B cell (primary cell): ENCODE measurements at regions not wholly inside any gene's neighbourhood (a gene's known extent, or its start where the extent isn't known, plus 50 kb on each side); places are given as distances from the start of the nearest gene placed in this dataset.

Experiments used
- ATAC-seq: fragments of 200-7000 bp; cut with Tn5 transposase; one replicate; pipeline ENCODE4 v1.10.0; 2021; ENCODE audit warnings: low read depth, mild to moderate bottlenecking, moderate number of reproducible peaks, moderate library complexity
- CTCF ChIA-PET: fragments of 350-600 bp; sonication (Branson Sonifier 250); formaldehyde crosslinking; loops from one replicate; lab custom pipeline; 2021; ENCODE audit warnings: antibody characterized with exemption, inconsistent platforms; lab: Charles Lee
- POLR2A ChIA-PET: fragments of 350-600 bp; sonication (Branson Sonifier 250); formaldehyde crosslinking; loops from one replicate; lab custom pipeline; 2021; ENCODE audit warnings: antibody characterized with exemption; lab: Charles Lee
- DNase-seq: peaks from one replicate; pipeline ENCODE4 v3.0.0; 2013
- H2AFZ ChIP-seq: 2 replicates; pipeline ENCODE4 v1.6.1; 2012; ENCODE audit warnings: mild to moderate bottlenecking, low read depth, low read length; ENCODE audit not compliant: insufficient read depth, poor library complexity, severe bottlenecking
- H3K27ac ChIP-seq, 2 donors: 1 replicate in 1 of 2; 2 replicates in 1 of 2; pipeline ENCODE4 v1.5.1; 2012 to 2013; ENCODE audit warnings: low read length in 2 of 2, mild to moderate bottlenecking in 2 of 2, moderate library complexity in 1 of 2
- H3K27me3 ChIP-seq, 4 experiments: fragments of 200-600 bp in 1 of 4; sonication (generic) in 1 of 4; replicated peaks in 1 of 4; 1 replicate in 2 of 4; 2 replicates in 2 of 4; pipeline versions ENCODE4 v1.6.1 to v1.7.0; 2013 to 2016; ENCODE audit warnings: low read length in 3 of 4, mild to moderate bottlenecking in 2 of 4, mixed read lengths in 1 of 4, moderate library complexity in 1 of 4; ENCODE audit not compliant: insufficient read depth in 4 of 4, control insufficient read depth in 3 of 4; ENCODE audit errors: control extremely low read depth in 1 of 4
- H3K36me3 ChIP-seq, 2 experiments: replicated peaks in 1 of 2; 1 replicate in 1 of 2; 2 replicates in 1 of 2; pipeline versions ENCODE4 v1.6.1 to v1.7.1; 2013; ENCODE audit warnings: low read length in 1 of 2; ENCODE audit not compliant: insufficient read depth in 2 of 2, control insufficient read depth in 1 of 2; ENCODE audit errors: control extremely low read depth in 1 of 2, extremely low read depth in 1 of 2
- H3K4me1 ChIP-seq, 2 donors: fragments of 200-600 bp in 1 of 2; sonication (generic) in 1 of 2; 1 replicate in 1 of 2; 2 replicates in 1 of 2; pipeline versions ENCODE4 v1.5.1 to v1.6.1; 2013 to 2017; ENCODE audit warnings: low read length in 2 of 2; ENCODE audit not compliant: control insufficient read depth in 2 of 2, insufficient read depth in 2 of 2
- H3K4me2 ChIP-seq: replicated peaks from 2 replicates; pipeline ENCODE3; 2012; ENCODE audit warnings: mild to moderate bottlenecking, low read depth, low read length; ENCODE audit not compliant: poor library complexity, severe bottlenecking
- H3K4me3 ChIP-seq, 5 experiments: fragments of 200-600 bp in 1 of 5; sonication (generic) in 1 of 5; 1 replicate in 3 of 5; 2 replicates in 2 of 5; pipeline versions ENCODE4 v1.5.1 to v1.7.0; 2011 to 2016; ENCODE audit warnings: low read length in 4 of 5, mild to moderate bottlenecking in 4 of 5, low read depth in 2 of 5, control low read depth in 1 of 5, moderate library complexity in 1 of 5; ENCODE audit not compliant: insufficient read depth in 1 of 5; ENCODE audit errors: control extremely low read depth in 1 of 5, extremely low read depth in 1 of 5
- H3K79me2 ChIP-seq: fragments of 200-600 bp; sonication (generic); one replicate; pipeline ENCODE4 v1.6.0; 2016; ENCODE audit warnings: low read length; ENCODE audit not compliant: control insufficient read depth, insufficient read depth
- H3K9ac ChIP-seq: fragments of 200-600 bp; sonication (generic); 2 replicates; pipeline ENCODE4 v1.6.1; 2017; ENCODE audit warnings: mild to moderate bottlenecking, low read length, moderate library complexity
- H3K9me3 ChIP-seq, 3 donors: one replicate each; pipeline versions ENCODE4 v1.6.1 to v1.7.1; 2013; ENCODE audit warnings: low read length in 2 of 3; ENCODE audit not compliant: control insufficient read depth in 2 of 3, insufficient read depth in 1 of 3; ENCODE audit errors: control extremely low read depth in 1 of 3
- H4K20me1 ChIP-seq: 2 replicates; pipeline ENCODE4 v1.6.0; 2012; ENCODE audit warnings: mild to moderate bottlenecking, low read length; ENCODE audit not compliant: insufficient read depth, control insufficient read depth, poor library complexity, severe bottlenecking
- H3K27ac Mint-ChIP-seq: one replicate; pipeline ENCODE4 v1.8.0; 2021; ENCODE audit warnings: mixed read lengths
- H3K27me3 Mint-ChIP-seq: one replicate; pipeline ENCODE4 v1.8.0; 2021; ENCODE audit warnings: mixed read lengths
- H3K4me1 Mint-ChIP-seq: one replicate; pipeline ENCODE4 v1.8.0; 2021; ENCODE audit warnings: mixed read lengths
- H3K4me3 Mint-ChIP-seq: one replicate; pipeline ENCODE4 v1.8.0; 2021; ENCODE audit warnings: mixed read lengths
- H3K9me3 Mint-ChIP-seq: one replicate; pipeline ENCODE4 v1.8.0; 2022; ENCODE audit warnings: mixed read lengths; ENCODE audit not compliant: insufficient read depth
- EZH2 ChIP-seq: IDR thresholded peaks from 2 replicates; pipeline ENCODE4 v1.6.1; 2012; ENCODE audit warnings: borderline replicate concordance, low read depth, mild to moderate bottlenecking, moderate library complexity, low read length; ENCODE audit not compliant: insufficient read depth, poor library complexity, severe bottlenecking
- WGBS: methylation state at CpG from one replicate; pipeline ENCODE4 v1.1.5; 2013; ENCODE audit warnings: missing lambda C conversion rate; ENCODE audit not compliant: insufficient coverage; 5-methylcytosine and 5-hydroxymethylcytosine counted together
- intact Hi-C: fragments of 100-400 bp; cut with micrococcal nuclease; formaldehyde crosslinking; loops from one replicate; pipeline ENCODE4 v1.10.0; 2022
- TF ChIP-seq, protein P1 (sequence below): fragments of 200-600 bp; IDR thresholded peaks from one replicate; pipeline ENCODE4 v1.8.0; 2022; ENCODE audit warnings: antibody characterized with exemption, mild to moderate bottlenecking

DNA sequence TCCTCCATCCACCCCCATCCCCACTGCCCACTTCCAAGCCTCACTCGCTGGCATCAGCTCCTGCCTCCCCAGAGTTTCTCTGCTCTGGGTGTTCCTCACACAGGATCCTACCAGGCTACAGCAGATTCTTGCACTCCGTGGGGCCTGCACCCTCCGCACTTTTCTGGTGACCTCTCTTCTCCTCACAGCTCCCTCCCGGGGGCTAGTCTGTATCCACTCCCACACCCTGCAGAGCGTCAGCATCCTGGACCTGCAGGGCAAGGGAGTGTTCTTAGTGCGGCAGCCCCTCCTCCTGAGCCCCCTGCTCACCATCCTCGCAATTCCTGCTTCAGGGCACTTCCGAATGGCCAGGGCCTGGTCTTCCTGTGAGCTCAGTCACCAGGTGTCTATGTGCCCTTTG lies 224.2 kb downstream of the DLL1 start:
- no peak overlapping the region for H3K9ac ChIP-seq
- H3K4me3 ChIP-seq: no peak overlapping the region
- no peaks in the 10 kb centered on the region for H3K9me3 Mint-ChIP-seq
- H3K4me1 Mint-ChIP-seq: no peaks in the 10 kb centered on the region
- ChIA-PET POLR2A (no interaction called here), CTCF (no interaction called here)
- no peak overlapping the region for H3K4me2 ChIP-seq
- H3K27me3 ChIP-seq: peaks cover 0 to 3% (median 0%) of the 10 kb centered on the region in 4 experiments
- WGBS: 87% methylated on average over 8 of the region's 8 CpGs
- intact Hi-C loops: no loop called here
- TF ChIP-seq EZH2: no peak
- TF ChIP-seq, protein P1, sequence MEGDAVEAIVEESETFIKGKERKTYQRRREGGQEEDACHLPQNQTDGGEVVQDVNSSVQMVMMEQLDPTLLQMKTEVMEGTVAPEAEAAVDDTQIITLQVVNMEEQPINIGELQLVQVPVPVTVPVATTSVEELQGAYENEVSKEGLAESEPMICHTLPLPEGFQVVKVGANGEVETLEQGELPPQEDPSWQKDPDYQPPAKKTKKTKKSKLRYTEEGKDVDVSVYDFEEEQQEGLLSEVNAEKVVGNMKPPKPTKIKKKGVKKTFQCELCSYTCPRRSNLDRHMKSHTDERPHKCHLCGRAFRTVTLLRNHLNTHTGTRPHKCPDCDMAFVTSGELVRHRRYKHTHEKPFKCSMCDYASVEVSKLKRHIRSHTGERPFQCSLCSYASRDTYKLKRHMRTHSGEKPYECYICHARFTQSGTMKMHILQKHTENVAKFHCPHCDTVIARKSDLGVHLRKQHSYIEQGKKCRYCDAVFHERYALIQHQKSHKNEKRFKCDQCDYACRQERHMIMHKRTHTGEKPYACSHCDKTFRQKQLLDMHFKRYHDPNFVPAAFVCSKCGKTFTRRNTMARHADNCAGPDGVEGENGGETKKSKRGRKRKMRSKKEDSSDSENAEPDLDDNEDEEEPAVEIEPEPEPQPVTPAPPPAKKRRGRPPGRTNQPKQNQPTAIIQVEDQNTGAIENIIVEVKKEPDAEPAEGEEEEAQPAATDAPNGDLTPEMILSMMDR: no peak
- no peak overlapping the region for H2AFZ ChIP-seq
- DNase-seq (no peak), ATAC-seq (no peak)
- no peaks in the 10 kb centered on the region for H3K36me3 ChIP-seq
- no peaks in the 10 kb centered on the region for H4K20me1 ChIP-seq
- no peak overlapping the region for H3K27ac Mint-ChIP-seq
- no peak overlapping the region for H3K4me3 Mint-ChIP-seq
- peaks cover 4% of the 10 kb centered on the region for H3K27me3 Mint-ChIP-seq
- H3K4me1 ChIP-seq: no peaks in the 10 kb centered on the region
- no peaks in the 10 kb centered on the region for H3K79me2 ChIP-seq
- peaks cover 2 to 20% (median 9%) of the 10 kb centered on the region in 3 donors for H3K9me3 ChIP-seq
- H3K27ac ChIP-seq: no peak overlapping the region

DNA sequence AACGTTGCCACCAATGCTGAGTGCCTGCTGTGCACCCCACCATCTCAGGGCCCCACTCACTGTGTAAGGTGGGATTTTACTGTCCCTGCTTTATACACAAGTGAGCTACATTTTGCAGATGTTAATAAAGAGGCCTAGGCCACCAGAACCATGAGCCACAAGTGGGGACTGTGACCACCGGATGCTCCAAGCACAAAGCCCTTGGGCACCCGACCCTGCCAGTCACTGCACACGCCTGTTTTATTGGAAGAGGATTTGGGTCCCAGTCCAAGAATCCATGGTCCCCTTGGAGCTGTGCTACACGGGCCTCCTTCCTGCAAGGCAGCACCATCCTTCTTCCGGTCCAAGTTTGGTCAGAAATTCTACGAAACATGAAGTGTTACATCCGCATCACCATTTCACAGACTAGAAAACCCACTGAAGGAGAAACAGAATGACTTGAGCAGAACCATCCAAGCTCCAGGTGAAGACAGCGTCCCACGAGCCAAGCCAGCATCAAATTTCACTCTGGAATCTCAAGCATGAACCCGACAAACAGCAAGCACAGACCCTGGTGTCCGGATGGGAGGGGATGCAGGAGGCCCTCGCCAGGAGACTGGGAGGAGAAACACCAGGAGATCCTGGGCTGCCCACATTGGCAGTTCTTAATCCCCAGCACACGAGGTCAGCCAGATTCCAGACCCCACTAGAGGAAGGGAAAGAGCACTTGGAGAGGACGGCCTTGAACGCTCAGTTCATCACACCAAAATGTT lies 226.9 kb downstream of the DLL1 start:
- no peak for ATAC-seq
- DNase-seq: no peak
- H3K36me3 ChIP-seq: no peaks in the 10 kb centered on the region
- H3K9ac ChIP-seq: no peak overlapping the region
- no peaks in the 10 kb centered on the region for H3K79me2 ChIP-seq
- no peaks in the 10 kb centered on the region for H4K20me1 ChIP-seq
- H3K4me3 ChIP-seq: no peak overlapping the region
- no peaks in the 10 kb centered on the region for H3K4me1 Mint-ChIP-seq
- peaks cover 0 to 3% (median 0%) of the 10 kb centered on the region in 4 experiments for H3K27me3 ChIP-seq
- POLR2A ChIA-PET: no interaction called here
- no peak overlapping the region for H3K4me3 Mint-ChIP-seq
- H3K4me2 ChIP-seq: no peak overlapping the region
- H3K9me3 ChIP-seq: peaks cover 0 to 20% (median 0%) of the 10 kb centered on the region in 3 donors
- no peaks in the 10 kb centered on the region for H3K9me3 Mint-ChIP-seq
- intact Hi-C loops: no loop called here
- H3K4me1 ChIP-seq: no peaks in the 10 kb centered on the region
- no peak overlapping the region for H3K27ac Mint-ChIP-seq
- CTCF ChIA-PET: no interaction called here
- H3K27me3 Mint-ChIP-seq: no peaks in the 10 kb centered on the region
- no peak overlapping the region for H2AFZ ChIP-seq
- no peak overlapping the region for H3K27ac ChIP-seq
- WGBS: 86% methylated on average over 14 of the region's 16 CpGs
- TF ChIP-seq EZH2: no peak
- TF ChIP-seq, protein P1: no peak
